K562 (cell line): ENCODE measurements at regions not wholly inside any gene's neighbourhood (a gene's known extent, or its start where the extent isn't known, plus 50 kb on each side); places are given as distances from the start of the nearest gene placed in this dataset.

Experiments
- ATAC-seq: fragments of 200-7000 bp; cut with Tn5 transposase; 3 replicates; pipeline ENCODE4 v1.9.1; 2020; ENCODE audit warnings: moderate library complexity
- BruUV-seq: library from RNA; stranded (reverse); fragments of 400-500 nt; replicated peaks from 2 replicates; lab custom pipeline; 2021; lab: Mats Ljungman, UMichigan
- CTCF ChIA-PET: fragments of 300-600 bp; formaldehyde crosslinking; extraction: SDS; loops from one replicate; lab custom pipeline; 2021; ENCODE audit warnings: low intra/inter-chr PET ratio; lab: Yijun Ruan, JAX
- POLR2A ChIA-PET: fragments of 300-600, 350-650 bp; sonication (Branson Sonifier 250); formaldehyde crosslinking; extraction: SDS; loops from one replicate; lab custom pipeline; 2021; ENCODE audit warnings: antibody characterized with exemption, inconsistent platforms; lab: Yijun Ruan, JAX
- DNase-seq, 4 experiments: peaks; one replicate each; pipeline versions ENCODE4 v3.0.0 to v3.0.0-alpha.2; 2011 to 2018; ENCODE audit warnings: low spot score in 3 of 4, mixed read lengths in 3 of 4; ENCODE audit errors: extremely low read depth in 1 of 4
- FAIRE-seq: peaks from 2 replicates; lab custom pipeline; 2011; peaks lifted over from hg19 to GRCh38; lab: Jason Lieb, UNC
- H2AFZ ChIP-seq: 2 replicates; pipeline ENCODE4 v1.6.0; 2011; ENCODE audit warnings: low read depth, low read length, control low read depth, inconsistent platforms
- H3K27ac ChIP-seq: fragments of 200-600 bp; 3 replicates; pipeline ENCODE4 v1.8.0; 2011; ENCODE audit warnings: low read depth, mild to moderate bottlenecking, control low read depth, inconsistent platforms, low read length, moderate library complexity, mixed read lengths; ENCODE audit errors: extremely low read depth
- H3K27me3 ChIP-seq, 2 experiments: fragments of 300-600 bp in 1 of 2; 2 replicates in 1 of 2; 3 replicates in 1 of 2; pipeline versions ENCODE4 v1.6.0 to v1.8.0; 2011; ENCODE audit warnings: inconsistent platforms in 2 of 2, low read length in 2 of 2, mild to moderate bottlenecking in 1 of 2, mixed read lengths in 1 of 2, moderate library complexity in 1 of 2; ENCODE audit not compliant: control insufficient read depth in 2 of 2, insufficient read depth in 2 of 2
- H3K36me3 ChIP-seq: fragments of 300-600 bp; 3 replicates; pipeline ENCODE4 v1.8.0; 2011; ENCODE audit warnings: mild to moderate bottlenecking, low read length, inconsistent platforms; ENCODE audit not compliant: control insufficient read depth, insufficient read depth
- H3K4me1 ChIP-seq, 2 experiments: fragments of 200-600 bp in 1 of 2; replicated peaks in 1 of 2; 2 replicates in 1 of 2; 3 replicates in 1 of 2; pipeline versions ENCODE4 v1.5.1 to v1.8.0; 2011; ENCODE audit warnings: inconsistent platforms in 2 of 2, low read length in 2 of 2, mild to moderate bottlenecking in 1 of 2, mixed read lengths in 1 of 2, moderate library complexity in 1 of 2; ENCODE audit not compliant: control insufficient read depth in 2 of 2, insufficient read depth in 2 of 2
- H3K4me2 ChIP-seq: 2 replicates; pipeline ENCODE4 v1.6.1; 2011; ENCODE audit warnings: low read length, control low read depth, inconsistent platforms, mixed read lengths; ENCODE audit not compliant: insufficient read depth
- H3K4me3 ChIP-seq: fragments of 200-600 bp; sonication (generic), shearing (Covaris generic); 2 replicates; pipeline ENCODE4 v1.5.1; 2016; ENCODE audit warnings: control low read depth, inconsistent platforms
- H3K79me2 ChIP-seq: fragments of 200-600 bp; 3 replicates; pipeline ENCODE4 v1.8.0; 2011; ENCODE audit warnings: low read length, inconsistent platforms; ENCODE audit not compliant: control insufficient read depth, insufficient read depth
- H3K9ac ChIP-seq, 2 experiments: 2 replicates each; pipeline versions ENCODE4 v1.6.0 to v1.6.1; 2011; ENCODE audit warnings: low read depth in 2 of 2, low read length in 2 of 2, control low read depth in 1 of 2, inconsistent platforms in 1 of 2, mild to moderate bottlenecking in 1 of 2, mixed read lengths in 1 of 2; ENCODE audit not compliant: insufficient read depth in 1 of 2
- H3K9me1 ChIP-seq: one replicate; pipeline ENCODE4 v1.6.0; 2011; ENCODE audit warnings: inconsistent platforms, mild to moderate bottlenecking, low read length, moderate library complexity; ENCODE audit not compliant: control insufficient read depth, insufficient read depth
- H3K9me3 ChIP-seq: replicated peaks from 2 replicates; pipeline ENCODE4 v1.5.1; 2011; ENCODE audit warnings: low read depth, low read length, inconsistent platforms; ENCODE audit not compliant: control insufficient read depth, insufficient read depth
- H4K20me1 ChIP-seq: replicated peaks from 2 replicates; pipeline ENCODE4 v1.6.1; 2011; ENCODE audit warnings: low read length, inconsistent platforms, mixed read lengths; ENCODE audit not compliant: control insufficient read depth, insufficient read depth
- BCL6 ChIP-seq: fragments of 250-450 bp; sonication (Bioruptor Pico); IDR thresholded peaks from 2 replicates; pipeline ENCODE4 v1.4.0; 2020
- CBFA2T3 ChIP-seq: fragments of 450-650 bp; IDR thresholded peaks from 2 replicates; pipeline ENCODE4 v1.6.1; 2017
- CBX5 ChIP-seq: IDR thresholded peaks from 2 replicates; pipeline ENCODE4 v1.6.1; 2014; ENCODE audit warnings: low read depth, borderline replicate concordance
- HMGN3 ChIP-seq: IDR thresholded peaks from 2 replicates; pipeline ENCODE4 v1.6.1; 2011; ENCODE audit warnings: borderline replicate concordance, low read depth, mild to moderate bottlenecking, mixed read lengths, low read length; ENCODE audit not compliant: insufficient read length; ENCODE audit errors: extremely low read depth
- ILK ChIP-seq: fragments of 450-650 bp; IDR thresholded peaks from 2 replicates; pipeline ENCODE4 v1.6.1; 2016; ENCODE audit warnings: missing genetic modification characterization, low read depth, mild to moderate bottlenecking, missing compliant biosample characterization, moderate library complexity, borderline replicate concordance
- MCM5 ChIP-seq: fragments of 450-650 bp; IDR thresholded peaks from 2 replicates; pipeline ENCODE4 v1.6.1; 2016; ENCODE audit warnings: low read depth
- SOX6 ChIP-seq: fragments of 450-650 bp; IDR thresholded peaks from 2 replicates; pipeline ENCODE4 v1.6.1; 2014; ENCODE audit warnings: mild to moderate bottlenecking
- SRSF3 ChIP-seq: fragments of 200-400 bp; formaldehyde crosslinking; IDR thresholded peaks from 2 replicates; pipeline ENCODE4 v1.6.1; 2016; ENCODE audit warnings: mild to moderate bottlenecking, low read length, moderate library complexity; ENCODE audit not compliant: insufficient read depth
- ZC3H8 ChIP-seq: fragments of 450-650 bp; IDR thresholded peaks from 2 replicates; pipeline ENCODE4 v1.6.1; 2017
- in situ Hi-C: fragments of 300-500 bp; cut with MboI; formaldehyde crosslinking; loops from 4 replicates; pipeline ENCODE4 v1.15.0; 2018; ENCODE audit warnings: inconsistent platforms, mixed read lengths
- intact Hi-C: fragments of 100-400 bp; cut with micrococcal nuclease; formaldehyde crosslinking; loops from 2 replicates; pipeline ENCODE4 v1.14.2; 2022
- TF ChIP-seq, protein P1 (sequence below): fragments of 250-450 bp; sonication (Bioruptor Pico); IDR thresholded peaks from 2 replicates; pipeline ENCODE4 v1.8.0; 2021; ENCODE audit warnings: borderline replicate concordance, mild to moderate bottlenecking, moderate library complexity; ENCODE audit not compliant: poor library complexity, severe bottlenecking
- TF ChIP-seq, protein P2 (sequence below): fragments of 250-450 bp; sonication (Bioruptor Pico); IDR thresholded peaks from 2 replicates; pipeline ENCODE4 v1.8.0; 2022; ENCODE audit warnings: moderate library complexity, mild to moderate bottlenecking, inconsistent platforms

DNA sequence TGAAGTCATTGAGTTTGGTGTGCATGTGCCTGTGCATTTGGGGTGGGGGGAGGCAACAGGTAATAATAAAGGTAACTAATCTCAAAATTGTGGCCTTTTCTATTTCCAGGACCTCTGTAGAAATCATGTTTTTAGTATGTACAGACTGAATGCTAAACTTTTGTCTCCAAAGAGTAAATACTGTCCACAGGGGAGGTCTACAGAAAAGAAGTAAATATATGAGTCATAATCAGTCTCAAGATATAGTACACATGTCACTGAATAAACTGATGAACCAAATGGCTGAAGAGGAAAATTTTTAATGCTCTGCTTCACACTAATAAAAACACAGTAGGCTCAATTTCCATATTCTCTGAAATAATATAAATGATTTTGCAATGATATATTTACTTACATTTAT lies 440.4 kb upstream of the ZFP42 start:
- Histone ChIP-seq H3K4me1 (no peaks in the 10 kb centered on the region), H3K9me1 (no peaks in the 10 kb centered on the region), H3K9me3 (0 out of 2 replicates have a peak, but pooled peaks cover 2% of the 10 kb centered on the region), H3K27me3 (no peaks in the 10 kb centered on the region), H4K20me1 (no peaks in the 10 kb centered on the region)
- CTCF ChIA-PET = no interaction called here
- intact Hi-C loops = no loop called here
- DNase-seq = no peak
- BruUV-seq = no TSS peak
- TF ChIP-seq, protein P1, sequence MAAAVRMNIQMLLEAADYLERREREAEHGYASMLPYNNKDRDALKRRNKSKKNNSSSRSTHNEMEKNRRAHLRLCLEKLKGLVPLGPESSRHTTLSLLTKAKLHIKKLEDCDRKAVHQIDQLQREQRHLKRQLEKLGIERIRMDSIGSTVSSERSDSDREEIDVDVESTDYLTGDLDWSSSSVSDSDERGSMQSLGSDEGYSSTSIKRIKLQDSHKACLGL = no peak
- TF ChIP-seq CBFA2T3 (no peak), ILK (tag) (no peak), ZC3H8 (no peak), CBX5 (no peak), HMGN3 (no peak), SRSF3 (no peak), SOX6 (no peak), BCL6 (no peak), MCM5 (no peak)
- TF ChIP-seq, protein P2, sequence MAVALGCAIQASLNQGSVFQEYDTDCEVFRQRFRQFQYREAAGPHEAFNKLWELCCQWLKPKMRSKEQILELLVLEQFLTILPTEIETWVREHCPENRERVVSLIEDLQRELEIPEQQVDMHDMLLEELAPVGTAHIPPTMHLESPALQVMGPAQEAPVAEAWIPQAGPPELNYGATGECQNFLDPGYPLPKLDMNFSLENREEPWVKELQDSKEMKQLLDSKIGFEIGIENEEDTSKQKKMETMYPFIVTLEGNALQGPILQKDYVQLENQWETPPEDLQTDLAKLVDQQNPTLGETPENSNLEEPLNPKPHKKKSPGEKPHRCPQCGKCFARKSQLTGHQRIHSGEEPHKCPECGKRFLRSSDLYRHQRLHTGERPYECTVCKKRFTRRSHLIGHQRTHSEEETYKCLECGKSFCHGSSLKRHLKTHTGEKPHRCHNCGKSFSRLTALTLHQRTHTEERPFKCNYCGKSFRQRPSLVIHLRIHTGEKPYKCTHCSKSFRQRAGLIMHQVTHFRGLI (CRISPR knock-in tag) = no peak
- TF ChIP-seq, all 486 proteins: peak for 0
- H3K79me2 ChIP-seq = no peaks in the 10 kb centered on the region
- in situ Hi-C loops = loop anchor here (10.0 kb wide), 1 partner anchor 830 kb away; the partner anchor contains the start of gene FAT1
- no peak for FAIRE-seq
- no peak overlapping the region for H3K4me3 ChIP-seq
- no peak overlapping the region for H3K27ac ChIP-seq
- no peak overlapping the region for H2AFZ ChIP-seq
- H3K4me2 ChIP-seq = no peak overlapping the region
- POLR2A ChIA-PET = no interaction called here
- ATAC-seq = no peak
- H3K36me3 ChIP-seq = no peaks in the 10 kb centered on the region
- no peak overlapping the region for H3K9ac ChIP-seq
